CD4-positive, alpha-beta T cell treated with Interleukin-6 at 100 ng/mL for 8 hours (primary cell): ENCODE measurements at regions not wholly inside any gene's neighbourhood (a gene's known extent, or its start where the extent isn't known, plus 50 kb on each side); places are given as distances from the start of the nearest gene placed in this dataset.
"Not testable (repeated sequence)": the region's sequence is repeated elsewhere in the genome, so short reads cannot be mapped to it uniquely, and the experiment has no call there.

Source experiments
- DNase-seq: peaks from one replicate; pipeline ENCODE4 v3.0.0-alpha.2; 2020; ENCODE audit warnings: mixed read lengths, low spot score

DNA sequence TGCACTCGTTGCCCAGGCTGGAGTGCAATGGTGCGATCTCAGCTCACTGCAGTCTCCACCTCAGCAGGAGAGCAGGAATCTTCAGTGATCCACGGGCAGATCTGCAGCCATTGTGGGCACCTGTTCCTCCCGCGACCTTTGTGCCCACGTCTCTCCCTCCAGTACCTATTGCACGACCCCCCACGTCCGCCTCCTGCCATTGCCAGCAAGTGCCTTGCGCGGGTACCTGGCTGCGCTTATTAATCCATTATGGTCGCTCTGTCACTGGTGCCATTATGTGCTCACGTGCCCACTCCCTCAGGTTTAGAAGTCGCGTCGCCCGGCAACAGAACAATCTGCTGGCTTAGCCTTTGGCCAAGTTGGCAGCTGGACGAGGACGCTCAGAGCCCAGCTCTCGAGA lies 146.2 kb upstream of the C1QTNF3 start:
- not testable (repeated sequence) for DNase-seq

DNA sequence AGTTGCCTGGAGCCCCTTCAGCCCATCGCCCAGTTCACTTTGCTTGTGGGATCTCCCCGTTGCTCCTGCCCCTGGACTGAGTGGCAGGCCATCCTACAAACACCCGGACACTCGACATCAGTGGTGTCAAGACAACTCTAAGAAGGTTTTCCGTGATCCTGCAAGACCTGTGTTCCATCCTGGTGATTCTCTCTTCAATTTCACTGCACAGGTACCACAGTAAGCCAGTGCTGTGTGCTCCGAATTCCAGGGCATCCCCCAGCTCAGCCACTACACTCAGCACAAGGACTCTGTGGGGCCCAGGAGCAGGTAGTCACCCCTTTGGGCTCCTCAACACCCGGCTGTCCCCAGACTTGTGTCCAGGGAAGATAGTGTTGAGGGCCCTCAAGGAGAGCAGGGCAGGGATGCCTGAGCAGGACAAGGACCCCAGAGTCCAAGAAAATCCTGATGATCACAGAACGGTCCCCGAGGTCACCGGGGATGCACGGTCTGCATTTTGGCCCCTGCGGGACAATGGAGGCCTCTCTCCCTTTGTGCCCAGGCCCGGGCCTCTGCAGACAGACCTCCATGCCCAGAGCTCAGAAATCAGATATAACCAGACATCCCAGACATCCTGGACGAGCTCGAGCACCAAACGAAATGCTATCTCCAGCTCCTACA lies 146.9 kb upstream of the C1QTNF3 start:
- DNase-seq: peak; percentile 8

DNA sequence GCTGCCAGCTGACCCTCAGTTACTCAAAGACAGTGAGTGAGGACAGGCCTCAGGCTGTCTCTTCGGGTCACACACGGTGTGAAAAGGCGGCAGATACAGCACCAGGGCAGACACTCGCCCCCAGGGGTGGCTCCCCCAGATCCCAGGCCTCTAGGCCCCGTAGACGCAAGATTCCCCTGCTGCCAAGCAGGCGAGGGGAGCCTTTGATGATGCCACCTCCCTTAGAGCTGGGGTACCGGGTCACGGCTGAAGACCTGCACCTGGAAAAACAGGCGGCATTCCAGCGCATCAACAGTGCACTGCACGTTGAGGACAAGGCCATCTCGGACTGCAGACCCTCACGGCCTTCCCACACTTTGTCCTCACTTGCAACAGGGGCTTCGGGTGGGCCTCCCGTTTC lies 147.5 kb upstream of the C1QTNF3 start:
- peak; percentile 2 for DNase-seq

DNA sequence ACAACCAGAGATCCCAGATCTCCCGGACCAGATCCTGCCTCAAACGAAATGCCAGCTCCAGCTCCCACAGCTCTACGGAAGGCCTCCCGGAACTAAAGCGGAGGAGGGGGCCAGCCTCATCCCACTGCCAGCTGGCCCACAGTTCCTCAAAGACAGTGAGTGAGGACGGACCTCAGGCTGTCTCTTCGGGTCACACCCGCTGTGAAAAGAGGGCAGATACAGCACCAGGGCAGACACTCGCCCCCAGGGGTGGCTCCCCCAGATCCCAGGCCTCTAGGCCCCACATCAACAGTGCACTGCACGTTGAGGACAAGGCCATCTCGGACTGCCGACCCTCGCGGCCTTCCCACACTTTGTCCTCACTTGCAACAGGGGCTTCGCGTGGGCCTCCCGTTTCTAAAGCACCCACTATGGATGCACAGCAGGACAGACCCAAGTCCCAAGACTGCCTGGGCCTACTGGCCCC lies 148.3 kb upstream of the C1QTNF3 start:
- DNase-seq: peak; percentile 0

DNA sequence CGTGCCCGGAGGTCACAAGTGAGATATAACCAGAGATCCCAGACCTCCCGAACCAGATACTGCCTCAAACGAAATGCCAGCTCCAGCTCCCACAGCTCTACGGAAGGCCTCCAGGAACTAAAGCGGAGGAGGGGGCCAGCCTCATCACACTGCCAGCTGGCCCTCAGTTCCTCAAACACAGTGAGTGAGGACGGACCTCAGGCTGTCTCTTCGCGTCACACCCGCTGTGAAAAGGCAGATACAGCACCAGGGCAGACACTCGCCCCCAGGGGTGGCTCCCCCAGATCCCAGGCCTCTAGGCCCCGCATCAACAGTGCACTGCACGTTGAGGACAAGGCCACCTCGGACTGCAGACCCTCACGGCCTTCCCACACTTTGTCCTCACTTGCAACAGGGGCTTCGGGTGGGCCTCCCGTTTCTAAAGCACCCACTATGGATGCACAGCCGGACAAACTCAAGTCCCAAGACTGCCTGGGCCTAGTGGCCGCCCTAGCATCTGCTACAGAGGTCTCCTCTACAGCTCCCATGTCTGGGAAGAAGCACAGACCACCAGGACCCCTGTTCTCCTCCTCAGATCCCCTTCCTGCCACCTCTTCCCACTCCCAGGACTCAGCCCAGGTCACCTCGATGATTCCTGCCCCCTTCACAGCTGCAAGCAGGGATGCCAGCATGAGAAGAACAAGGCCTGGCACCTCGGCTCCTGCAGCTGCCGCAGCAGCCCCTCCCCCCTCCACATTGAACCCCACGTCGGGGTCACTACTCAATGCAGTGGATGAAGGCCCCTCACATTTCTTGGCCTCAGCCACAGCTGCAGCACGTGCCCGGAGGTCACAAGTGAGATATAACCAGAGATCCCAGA lies 149.3 kb upstream of the C1QTNF3 start:
- peak; percentile 1 for DNase-seq

DNA sequence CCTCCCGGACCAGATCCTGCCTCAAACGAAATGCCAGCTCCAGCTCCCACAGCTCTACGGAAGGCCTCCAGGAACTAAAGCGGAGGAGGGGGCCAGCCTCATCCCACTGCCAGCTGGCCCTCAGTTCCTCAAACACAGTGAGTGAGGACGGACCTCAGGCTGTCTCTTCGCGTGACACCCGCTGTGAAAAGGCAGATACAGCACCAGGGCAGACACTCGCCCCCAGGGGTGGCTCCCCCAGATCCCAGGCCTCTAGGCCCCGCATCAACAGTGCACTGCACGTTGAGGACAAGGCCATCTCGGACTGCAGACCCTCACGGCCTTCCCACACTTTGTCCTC lies 149.9 kb upstream of the C1QTNF3 start:
- not testable (repeated sequence) for DNase-seq

DNA sequence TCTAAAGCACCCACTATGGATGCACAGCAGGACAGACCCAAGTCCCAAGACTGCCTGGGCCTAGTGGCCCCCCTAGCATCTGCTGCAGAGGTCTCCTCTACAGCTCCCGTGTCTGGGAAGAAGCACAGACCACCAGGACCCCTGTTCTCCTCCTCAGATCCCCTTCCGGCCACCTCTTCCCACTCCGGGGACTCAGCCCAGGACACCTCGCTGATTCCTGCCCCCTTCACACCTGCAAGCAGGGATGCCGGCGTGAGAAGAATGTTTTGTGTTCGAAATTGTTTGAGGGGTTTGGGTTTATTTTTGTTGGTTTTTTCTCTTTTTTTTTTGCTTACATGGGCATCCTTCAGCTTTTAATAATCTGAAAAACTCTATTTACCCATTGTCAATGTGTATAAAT lies 150.3 kb upstream of the C1QTNF3 start:
- not testable (repeated sequence) for DNase-seq

DNA sequence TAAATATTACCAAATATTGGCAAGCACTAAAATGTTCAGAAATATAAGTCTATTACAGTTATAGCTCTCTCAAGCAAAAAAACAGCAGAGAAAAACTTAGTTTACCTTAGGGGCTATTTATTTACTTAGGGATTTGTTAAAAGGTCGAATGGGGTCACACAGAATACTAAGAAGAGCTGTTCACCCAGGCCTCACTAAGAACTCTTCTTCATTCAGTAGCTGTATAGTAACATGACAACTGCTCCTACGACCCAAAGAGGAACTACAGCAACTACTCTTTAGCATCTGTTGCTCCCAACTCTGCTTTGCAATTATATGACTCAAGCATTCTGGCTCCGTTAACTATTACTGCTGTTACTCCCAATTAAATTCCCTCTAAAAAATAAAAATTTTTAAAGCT lies 150.8 kb upstream of the C1QTNF3 start:
- not testable (repeated sequence) for DNase-seq

DNA sequence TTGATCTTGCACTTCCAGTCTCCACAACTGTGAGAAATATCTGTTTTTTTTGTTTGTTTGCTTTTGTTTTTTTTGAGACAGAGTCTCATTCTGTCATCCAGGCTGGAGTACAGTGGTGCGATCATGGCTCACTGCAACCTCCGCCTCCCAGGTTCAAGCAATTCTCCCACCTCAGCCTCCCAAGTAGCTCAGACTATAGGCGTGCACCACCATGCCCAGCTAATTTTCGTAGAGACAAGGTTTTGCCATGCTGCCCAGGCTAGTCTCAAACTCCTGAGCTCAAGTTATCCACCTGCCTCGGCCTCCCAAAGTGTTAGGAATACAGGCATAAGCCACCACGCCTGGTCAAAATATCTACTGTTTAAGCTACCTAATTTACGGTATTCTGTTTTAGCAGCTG lies 153.1 kb upstream of the C1QTNF3 start:
- not testable (repeated sequence) for DNase-seq

DNA sequence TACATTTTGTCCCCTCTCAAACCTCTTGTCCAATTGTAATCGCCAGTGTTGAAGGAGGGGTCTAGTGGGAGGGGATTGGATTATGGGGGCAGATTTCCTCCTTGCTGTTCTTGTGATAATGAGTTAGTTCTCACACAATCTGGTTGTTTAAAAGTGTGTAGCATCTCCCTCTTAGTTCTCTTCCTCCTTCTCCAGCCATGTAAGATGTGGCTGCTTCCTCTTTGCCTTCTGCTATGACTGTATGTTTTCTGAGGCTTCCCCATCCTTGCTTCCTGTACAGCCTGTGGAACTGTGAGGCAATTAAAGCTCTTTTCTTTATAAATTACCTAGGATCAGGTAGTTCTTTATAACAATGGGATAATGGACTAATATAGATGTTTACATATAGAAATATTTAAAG lies 162.3 kb upstream of the C1QTNF3 start:
- DNase-seq: not testable (repeated sequence)

DNA sequence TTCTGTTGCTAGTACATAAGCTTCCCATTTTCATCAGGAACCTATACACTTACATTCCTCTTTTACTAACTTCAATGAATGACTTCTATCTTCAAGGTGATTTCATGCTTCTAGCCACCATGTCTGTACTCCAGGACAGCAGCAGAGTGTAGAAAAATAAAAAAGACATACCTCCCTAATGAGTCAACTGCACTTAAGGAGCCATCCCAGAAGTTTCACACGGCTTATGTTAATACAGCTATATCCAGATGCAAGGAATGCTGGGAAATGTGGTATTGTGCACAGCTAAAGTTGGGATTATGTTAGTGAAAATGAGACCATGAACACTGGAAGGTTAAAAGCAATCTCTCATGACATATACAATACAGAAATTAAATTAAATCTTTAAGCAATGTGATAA lies 174.4 kb upstream of the C1QTNF3 start:
- DNase-seq: not testable (repeated sequence)

DNA sequence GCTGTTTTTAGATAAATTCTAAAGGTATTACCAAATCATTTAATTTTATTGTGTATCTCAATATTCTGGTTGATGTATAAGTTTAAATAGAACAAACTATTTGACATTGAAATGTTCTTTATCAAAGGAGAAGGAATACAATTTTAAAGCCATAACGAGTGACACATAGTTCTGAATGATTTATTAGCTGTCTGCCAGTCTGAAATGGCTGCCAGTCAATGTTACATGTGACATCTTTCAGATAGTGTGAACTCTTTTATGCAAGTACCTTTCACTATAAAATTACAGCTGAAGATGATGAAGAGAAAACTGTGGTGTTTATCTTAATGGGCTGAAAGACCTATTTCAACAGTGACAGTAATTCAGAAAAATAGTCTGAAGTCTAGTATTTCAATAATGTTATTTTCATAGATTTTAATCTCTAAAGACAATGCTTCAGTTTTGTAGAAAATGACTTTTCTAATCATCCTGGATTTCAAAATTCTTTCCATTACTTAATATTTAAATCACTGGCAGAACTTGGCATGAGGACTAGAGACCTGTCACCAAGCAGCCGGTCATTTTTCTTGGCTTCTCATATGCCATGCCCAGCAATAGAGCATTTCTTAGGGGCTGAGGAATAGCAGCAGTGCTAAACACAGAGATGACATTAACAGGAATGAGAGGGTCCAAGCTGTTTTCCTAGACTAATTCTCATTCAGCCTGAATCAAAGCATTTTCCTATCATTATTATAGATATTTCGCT lies 178.5 kb upstream of the C1QTNF3 start:
- not testable (repeated sequence) for DNase-seq

DNA sequence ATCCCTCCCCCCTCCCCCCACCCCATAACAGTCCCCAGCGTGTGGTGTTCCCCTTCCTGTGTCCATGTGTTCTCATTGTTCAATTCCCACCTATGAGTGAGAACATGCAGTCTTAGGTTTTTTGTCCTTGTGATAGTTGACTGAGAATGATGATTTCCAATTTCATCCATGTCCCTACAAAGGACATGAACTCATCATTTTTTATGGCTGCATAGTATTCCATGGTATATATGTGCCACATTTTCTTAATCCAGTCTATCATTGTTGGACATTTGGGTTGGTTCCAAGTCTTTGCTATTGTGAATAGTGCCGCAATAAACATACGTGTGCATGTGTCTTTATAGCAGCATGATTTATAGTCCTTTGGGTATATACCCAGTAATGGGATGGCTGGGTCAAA lies 180.1 kb upstream of the C1QTNF3 start:
- not testable (repeated sequence) for DNase-seq

DNA sequence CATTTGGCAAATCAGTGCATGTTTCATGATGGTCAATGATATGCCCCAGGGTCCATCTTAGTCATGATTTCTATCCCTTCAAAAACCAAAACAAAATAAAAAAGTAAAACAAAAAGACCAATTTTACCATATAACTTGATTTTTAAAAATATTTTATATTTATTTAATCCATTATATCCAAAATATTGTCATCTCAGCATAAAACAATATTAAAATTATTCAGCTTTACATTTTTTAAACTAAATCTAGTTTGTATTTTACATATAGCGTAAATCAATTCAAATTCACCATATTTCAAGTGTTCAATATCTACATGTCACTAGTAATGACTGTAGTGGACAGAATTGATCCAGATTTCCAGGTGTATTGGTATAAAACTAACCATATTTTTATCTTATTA lies 187.4 kb upstream of the C1QTNF3 start:
- DNase-seq: not testable (repeated sequence)

DNA sequence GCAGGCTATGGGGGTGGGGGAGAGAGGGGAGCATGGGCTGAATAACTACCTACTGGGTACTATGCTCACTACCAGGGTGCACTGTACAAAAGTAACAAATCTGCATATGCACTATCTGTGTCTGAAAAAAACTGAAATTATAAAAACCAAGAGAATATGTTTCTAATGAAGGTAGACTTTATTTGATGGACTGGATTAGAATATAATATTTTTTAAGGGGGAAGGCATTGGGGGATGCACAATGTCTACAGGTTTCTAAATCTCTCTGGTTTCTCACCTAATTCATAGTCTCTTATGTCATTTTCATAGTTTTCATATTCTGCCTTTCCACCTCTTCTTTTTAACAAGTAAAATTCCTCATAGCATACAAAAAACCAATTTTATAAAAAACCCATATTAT lies 200.8 kb upstream of the C1QTNF3 start:
- not testable (repeated sequence) for DNase-seq

DNA sequence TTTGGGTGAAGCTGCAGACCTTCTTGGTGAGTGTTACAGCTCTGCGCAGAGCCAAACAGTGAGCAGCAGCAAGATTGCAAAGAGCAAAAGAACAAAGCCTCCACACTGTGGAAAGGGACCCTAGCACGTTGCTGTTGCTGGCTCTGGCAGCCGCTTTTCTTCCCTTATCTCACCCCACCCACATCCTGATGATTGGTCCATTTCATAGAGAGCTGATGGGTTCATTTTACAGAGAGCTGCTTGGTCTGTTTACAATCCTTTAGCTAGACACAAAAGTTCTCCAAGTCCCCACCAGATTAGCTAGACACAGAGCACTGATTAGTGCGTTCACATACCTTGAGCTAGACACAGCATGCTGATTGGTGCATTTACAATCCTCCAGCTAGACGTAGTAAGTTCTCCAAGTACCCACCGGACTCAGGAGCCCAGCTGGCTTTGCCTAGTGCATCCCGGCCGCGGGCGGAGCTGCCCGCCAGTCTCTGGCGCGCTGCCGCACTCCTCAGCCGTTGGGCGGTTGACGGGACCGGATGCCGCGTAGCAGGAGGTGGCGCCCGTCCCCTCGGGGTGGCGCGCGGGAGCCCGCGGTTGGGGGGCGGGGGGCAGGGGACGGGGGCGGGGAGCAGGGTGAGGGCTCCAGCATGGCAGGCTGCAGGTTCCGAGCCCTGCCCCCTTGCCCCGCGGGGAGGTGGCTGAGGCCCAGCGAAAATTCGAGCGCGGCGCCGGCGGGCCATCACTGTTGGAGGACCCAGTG lies 201.4 kb upstream of the C1QTNF3 start:
- DNase-seq: peak; percentile 56

DNA sequence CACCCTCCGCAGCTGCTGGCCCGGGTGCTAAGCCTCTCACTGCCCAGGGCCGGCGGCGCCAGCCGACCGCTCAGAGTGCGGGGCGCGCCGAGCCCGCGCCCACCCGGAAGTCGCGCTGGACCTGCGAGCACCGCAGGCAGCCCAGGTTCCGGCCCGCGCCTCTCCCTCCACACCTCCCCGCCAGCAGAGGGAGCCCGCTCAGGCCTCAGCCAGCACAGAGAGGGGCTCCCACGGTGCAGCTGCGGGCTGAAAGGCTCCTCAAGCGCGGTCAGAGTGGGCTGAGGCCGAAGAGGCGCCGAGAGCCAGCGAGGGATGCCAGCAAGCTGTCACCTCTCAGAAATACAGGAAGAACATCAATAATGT lies 202.0 kb upstream of the C1QTNF3 start:
- not testable (repeated sequence) for DNase-seq

DNA sequence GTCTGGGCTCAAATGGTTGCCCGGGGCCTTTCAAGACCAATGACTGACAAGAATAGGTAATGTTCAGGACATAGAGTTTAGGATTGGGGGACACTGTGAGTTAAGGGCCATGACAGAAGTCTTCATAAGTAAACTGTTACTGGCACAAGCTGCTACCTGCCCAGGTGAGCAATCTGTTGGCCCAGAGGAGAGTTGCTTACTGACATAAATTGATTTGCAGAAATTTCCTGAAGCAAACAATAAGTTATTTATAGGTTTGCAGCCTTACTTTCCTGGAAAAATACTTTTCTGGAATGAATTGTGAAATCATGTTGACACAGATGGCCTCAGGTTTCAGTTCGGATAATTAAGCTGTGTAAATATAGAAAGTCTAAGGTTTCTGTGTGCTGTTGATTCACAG lies 202.8 kb upstream of the C1QTNF3 start:
- DNase-seq: not testable (repeated sequence)

DNA sequence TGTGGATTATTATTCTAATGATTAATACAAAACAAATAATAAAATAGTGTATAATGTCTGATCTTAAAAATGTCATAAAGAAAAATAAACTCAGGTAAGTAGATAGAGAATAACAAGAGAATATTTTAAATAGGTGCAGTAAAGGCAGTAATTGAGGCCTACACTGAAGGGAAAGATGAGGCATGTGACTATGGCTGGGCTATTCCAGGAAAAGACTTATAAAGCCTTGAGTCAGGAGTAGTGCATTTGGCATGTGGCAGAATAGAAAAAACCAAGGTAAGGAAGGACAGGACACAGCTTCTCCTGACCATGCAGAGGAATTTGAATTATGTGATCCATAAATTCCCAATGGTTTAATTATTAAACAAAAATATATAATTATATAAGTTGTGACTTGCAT lies 215.6 kb upstream of the C1QTNF3 start:
- not testable (repeated sequence) for DNase-seq

DNA sequence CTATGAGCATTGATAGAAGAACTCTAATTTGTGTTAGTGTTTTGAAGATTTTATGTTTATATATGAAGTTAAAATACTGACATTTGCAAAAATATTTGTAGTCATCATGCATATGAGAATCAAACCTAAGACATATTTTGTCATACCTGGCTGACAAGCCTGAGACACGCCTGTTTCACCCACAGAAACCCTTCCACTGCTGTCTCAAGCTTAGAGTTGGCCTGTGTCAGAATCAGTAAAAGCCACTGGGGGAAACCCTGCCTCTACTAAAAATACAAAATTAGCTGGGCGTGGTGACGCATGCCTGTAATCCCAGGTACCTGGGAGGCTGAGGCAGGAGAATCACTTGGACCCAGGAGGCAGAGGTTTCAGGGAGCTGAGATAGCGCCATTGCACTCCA lies 218.0 kb upstream of the C1QTNF3 start:
- not testable (repeated sequence) for DNase-seq

DNA sequence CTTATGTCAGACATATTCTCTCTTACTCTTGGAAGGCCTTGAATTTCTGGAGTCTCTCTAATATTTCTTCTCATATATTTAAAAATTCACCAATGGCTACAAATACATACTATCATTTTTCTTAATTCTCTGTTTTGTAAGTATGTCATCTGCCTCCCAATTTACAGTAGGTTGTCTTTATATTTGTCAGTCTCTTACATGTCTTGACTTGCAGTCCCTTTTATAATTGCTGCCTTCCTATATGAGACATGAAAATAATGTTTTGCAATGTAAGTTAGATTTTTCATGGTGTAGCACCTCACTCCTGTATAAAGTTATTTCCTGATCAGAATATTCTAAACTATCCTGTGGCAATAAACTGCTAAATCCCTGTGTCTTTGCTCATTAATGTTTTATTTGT lies 223.1 kb upstream of the C1QTNF3 start:
- DNase-seq: not testable (repeated sequence)

DNA sequence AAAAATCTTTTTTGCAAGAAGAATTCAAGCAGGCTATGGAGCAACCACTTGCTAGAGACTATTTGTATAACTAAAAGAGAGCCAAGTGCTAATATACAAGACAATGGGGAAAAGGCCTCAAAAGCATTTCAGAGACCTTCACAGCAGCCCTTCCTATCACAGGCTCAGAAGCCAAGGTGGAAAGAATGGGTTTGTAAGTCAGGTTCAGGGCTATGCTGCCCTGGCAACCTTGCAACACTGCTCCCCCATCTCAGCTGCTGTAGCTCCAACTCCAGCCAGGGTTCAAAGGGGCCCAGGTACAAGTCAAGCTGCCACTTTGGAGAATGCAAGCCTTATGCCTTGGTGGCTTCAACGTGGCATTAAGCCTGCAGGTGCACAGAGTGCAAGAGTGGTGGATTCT lies 253.7 kb upstream of the C1QTNF3 start:
- not testable (repeated sequence) for DNase-seq
